ENCODE measurements at regions not wholly inside any gene's neighbourhood (a gene's known extent, or its start where the extent isn't known, plus 50 kb on each side); places are given as distances from the start of the nearest gene placed in this dataset.

- TF ChIP-seq YY1 (IDR thresholded peaks at IDR 0.05; ENCODE audit: extremely low read depth, insufficient replicate concordance, low read depth, low read length) = no peak
- no peak for TF ChIP-seq ZFX (IDR thresholded peaks at IDR 0.05)
- no peak for TF ChIP-seq ZNF274 (IDR thresholded peaks at IDR 0.05; ENCODE audit: low read depth, low read length)
- TF ChIP-seq EZH2 (IDR thresholded peaks at IDR 0.05) = no peak
- TF ChIP-seq MAX (IDR thresholded peaks at IDR 0.05) = no peak
- no peak for TF ChIP-seq ZBTB33 (IDR thresholded peaks at IDR 0.05; ENCODE audit: extremely low read depth, insufficient replicate concordance, low read length)
- no peak for TF ChIP-seq CEBPB (IDR thresholded peaks at IDR 0.05; ENCODE audit: low read depth)
- no peak for TF ChIP-seq ATF3 (IDR thresholded peaks at IDR 0.05)
- TF ChIP-seq RAD21 (IDR thresholded peaks at IDR 0.05; ENCODE audit: low read depth) = no peak
- TF ChIP-seq EZH2phosphoT487 (IDR thresholded peaks at IDR 0.05; ENCODE audit: borderline replicate concordance) = no peak
Measured at GRCh38 chr6:97456070-97456469, 173.1 kb upstream of the MMS22L start (continued).

- no peaks in the 10 kb centered on the region for H3K9me3 ChIP-seq (ENCODE audit: control insufficient read depth in 1 of 2, insufficient read depth in 1 of 2, low read depth in 1 of 2, low read length in 2 of 2)
- no peak overlapping the region for H3K4me2 ChIP-seq (ENCODE audit: low read length)
- H4K20me1 ChIP-seq (ENCODE audit: insufficient read depth) = no peaks in the 10 kb centered on the region
- peaks cover 49% of the 10 kb centered on the region for H3K27me3 ChIP-seq (ENCODE audit: insufficient read depth, low read length)
- H3K27ac ChIP-seq (ENCODE audit: low read depth, low read length) = no peak overlapping the region
- no TSS peak for BruUV-seq (replicated peaks)
- no peaks in the 10 kb centered on the region for H3K36me3 ChIP-seq (ENCODE audit: control insufficient read depth in 1 of 2, insufficient read depth in 2 of 2, low read length in 2 of 2)
- no peak overlapping the region for H3K4me3 ChIP-seq (replicated peaks in 1 of 2; ENCODE audit: low read depth in 1 of 2, low read length in 2 of 2)
- no peak overlapping the region for H3K9ac ChIP-seq (ENCODE audit: low read length)
- H2AFZ ChIP-seq (ENCODE audit: low read depth, low read length, poor library complexity, severe bottlenecking) = no peak overlapping the region
- H3K79me2 ChIP-seq (ENCODE audit: insufficient read depth, low read length) = no peaks in the 10 kb centered on the region
- no peaks in the 10 kb centered on the region for H3K9me2 ChIP-seq (ENCODE audit: insufficient read depth)
- TF ChIP-seq REST (IDR thresholded peaks at IDR 0.05; ENCODE audit: low read depth) (no peak), EGR1 (IDR thresholded peaks at IDR 0.05; ENCODE audit: low read depth) (no peak), YY1 (IDR thresholded peaks at IDR 0.05; ENCODE audit: extremely low read depth, insufficient replicate concordance, low read depth, low read length) (no peak), EZH2 (IDR thresholded peaks at IDR 0.05) (no peak), RAD21 (IDR thresholded peaks at IDR 0.05; ENCODE audit: low read depth) (no peak), CBX3 (IDR thresholded peaks at IDR 0.05; ENCODE audit: low read depth) (no peak), ZNF274 (IDR thresholded peaks at IDR 0.05; ENCODE audit: low read depth, low read length) (no peak), MAX (IDR thresholded peaks at IDR 0.05) (no peak), ZFX (IDR thresholded peaks at IDR 0.05) (no peak), ZBTB33 (IDR thresholded peaks at IDR 0.05; ENCODE audit: extremely low read depth, insufficient replicate concordance, low read length) (no peak), FOSL1 (IDR thresholded peaks at IDR 0.05; ENCODE audit: low read depth) (no peak), JUND (IDR thresholded peaks at IDR 0.05) (no peak), TCF7L2 (IDR thresholded peaks at IDR 0.05; ENCODE audit: borderline replicate concordance, extremely low read depth, insufficient read depth, insufficient read length) (no peak)
- intact Hi-C loops (cut with micrococcal nuclease) = no loop called here
- ChIA-PET CTCF (no interaction called here), POLR2A (no interaction called here), RAD21 (ENCODE audit: low non-redundant PET in 1 of 2, low total read pairs in 2 of 2, uncharacterized antibody in 2 of 2, unreplicated experiment in 2 of 2) (no interaction called here)
- ATAC-seq (no peak), DNase-seq (ENCODE audit: low read depth, low spot score) (no peak)
- no peaks in the 10 kb centered on the region for H3K4me1 ChIP-seq (ENCODE audit: control insufficient read depth in 1 of 2, insufficient read depth in 2 of 2, low read length in 2 of 2)
Measured at GRCh38 chr6:97459535-97459934, 176.5 kb upstream of the MMS22L start.

Measured in HCT116 (cell line).